Mucosa of descending colon (tissue), 3 donors: ENCODE measurements at regions not wholly inside any gene's neighbourhood (a gene's known extent, or its start where the extent isn't known, plus 50 kb on each side); places are given as distances from the start of the nearest gene placed in this dataset.

Experiments
- ATAC-seq: fragments of 200-7000 bp; cut with Tn5 transposase; one replicate; pipeline ENCODE4 v1.9.1; 2020; ENCODE audit warnings: mild to moderate bottlenecking, moderate library complexity
- DNase-seq, 3 donors: peaks; one replicate each; pipeline ENCODE4 v3.0.0-alpha.2; 2020
- H3K36me3 ChIP-seq: fragments of 200-600 bp; one replicate; pipeline ENCODE4 v1.8.0; 2021; ENCODE audit warnings: low read depth, mild to moderate bottlenecking
- H3K4me1 ChIP-seq: fragments of 200-600 bp; one replicate; pipeline ENCODE4 v1.8.0; 2021; ENCODE audit warnings: low read depth, mild to moderate bottlenecking
- H3K4me3 ChIP-seq: fragments of 200-600 bp; one replicate; pipeline ENCODE4 v1.8.0; 2021; ENCODE audit warnings: mild to moderate bottlenecking
- H3K9me3 ChIP-seq: fragments of 200-600 bp; one replicate; pipeline ENCODE4 v1.8.0; 2021; ENCODE audit warnings: mild to moderate bottlenecking
- CTCF ChIP-seq: fragments of 200-600 bp; IDR thresholded peaks from one replicate; pipeline ENCODE4 v1.8.0; 2022; ENCODE audit warnings: antibody characterized with exemption, mild to moderate bottlenecking
- intact Hi-C, 2 donors: fragments of 100-400 bp; cut with DNase I in 1 of 2; cut with micrococcal nuclease in 1 of 2; formaldehyde crosslinking; loops; one replicate each; pipeline versions ENCODE4 v1.11.0 to v1.11.1; 2022; cut with DNase I, micrococcal nuclease
- donor health status: DM: no; HTN: no; CAD: no; lungs with moderate emphysema.
- donor health status: DM: no; HTN: no; CAD: no.
- donor health status: DM: no; HTN: yes; CAD: no.

DNA sequence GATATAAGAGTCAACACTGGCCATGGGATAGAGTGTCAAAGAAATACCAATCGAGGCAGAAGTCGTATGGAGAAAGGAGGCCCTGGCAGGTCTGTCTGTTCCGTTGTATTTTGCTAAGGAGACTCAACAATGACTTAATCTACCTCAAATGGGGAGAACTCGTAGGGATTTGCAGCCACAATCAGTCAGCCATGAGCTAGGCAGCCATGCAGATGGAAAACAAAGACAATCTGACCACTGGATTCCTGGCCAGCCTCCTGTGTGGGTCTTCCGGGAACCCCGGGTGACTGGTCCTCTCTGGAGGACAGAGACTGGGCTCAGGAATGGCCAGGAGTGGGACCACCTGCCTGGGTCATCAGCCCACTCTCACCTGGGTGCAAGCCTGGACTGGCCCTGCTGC, 167.8 kb downstream of the ETS2 start:
- Histone ChIP-seq H3K4me1 (no peaks in the 10 kb centered on the region), H3K4me3 (no peak overlapping the region), H3K36me3 (no peaks in the 10 kb centered on the region), H3K9me3 (no peaks in the 10 kb centered on the region)
- intact Hi-C loops: no loop called here
- TF ChIP-seq CTCF: no peak
- ATAC-seq (no peak), DNase-seq (no peak)

DNA sequence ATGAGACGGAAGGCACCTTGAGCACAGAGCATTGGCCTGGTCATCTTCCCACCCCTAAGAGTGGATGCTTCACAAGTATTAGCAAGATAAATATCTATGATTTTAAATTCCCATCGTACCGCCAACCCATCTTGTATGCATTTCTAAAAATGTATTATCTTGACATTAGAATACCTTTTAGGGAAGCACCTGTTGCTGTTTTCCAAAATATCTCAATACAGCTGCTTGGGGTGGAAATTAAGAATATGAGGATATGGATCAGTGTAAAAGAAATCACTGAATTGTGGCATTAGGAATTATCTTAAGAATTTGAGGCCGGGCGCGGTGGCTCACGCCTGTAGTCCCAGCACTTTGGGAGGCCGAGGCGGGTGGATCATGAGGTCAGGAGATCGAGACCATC, 166.3 kb downstream of the ETS2 start:
- no peak for ATAC-seq
- Histone ChIP-seq H3K4me3 (no peak overlapping the region), H3K4me1 (no peaks in the 10 kb centered on the region), H3K9me3 (no peaks in the 10 kb centered on the region), H3K36me3 (no peaks in the 10 kb centered on the region)
- no peak for TF ChIP-seq CTCF
- DNase-seq: no peak
- intact Hi-C loops: no loop called here

DNA sequence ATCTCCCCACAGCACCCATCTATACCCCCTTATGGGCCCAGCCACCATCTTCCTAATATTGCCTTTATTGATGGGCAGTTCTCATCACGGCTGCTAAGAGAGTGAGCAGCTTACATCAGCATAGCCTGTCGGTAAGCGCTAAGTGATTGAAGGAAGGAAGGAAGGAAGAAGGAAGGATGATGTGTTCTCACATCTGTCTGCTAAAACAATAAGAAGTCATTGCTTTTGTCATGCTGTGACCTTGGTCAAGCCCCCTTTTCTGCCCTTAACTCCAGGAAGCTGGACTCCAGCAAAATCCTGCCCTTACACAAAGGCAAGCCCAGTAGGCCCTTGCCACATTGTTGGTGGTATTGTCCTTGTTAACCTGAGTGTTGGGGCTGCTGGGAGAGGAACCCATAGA, 165.0 kb downstream of the ETS2 start:
- Histone ChIP-seq H3K36me3 (no peaks in the 10 kb centered on the region), H3K4me3 (no peak overlapping the region), H3K9me3 (no peaks in the 10 kb centered on the region), H3K4me1 (no peaks in the 10 kb centered on the region)
- no peak for ATAC-seq
- DNase-seq: no peak
- TF ChIP-seq CTCF: no peak
- intact Hi-C loops: no loop called here

- TF ChIP-seq CTCF: no peak
- no peaks in the 10 kb centered on the region for H3K4me1 ChIP-seq
- H3K9me3 ChIP-seq: no peaks in the 10 kb centered on the region
- no peak overlapping the region for H3K4me3 ChIP-seq
- DNase-seq: no peak
- no peak for ATAC-seq
- H3K36me3 ChIP-seq: no peaks in the 10 kb centered on the region
- intact Hi-C loops: no loop called here
Observed at GRCh38 chr21:38968887-38969543, 163.3 kb downstream of the ETS2 start.

DNA sequence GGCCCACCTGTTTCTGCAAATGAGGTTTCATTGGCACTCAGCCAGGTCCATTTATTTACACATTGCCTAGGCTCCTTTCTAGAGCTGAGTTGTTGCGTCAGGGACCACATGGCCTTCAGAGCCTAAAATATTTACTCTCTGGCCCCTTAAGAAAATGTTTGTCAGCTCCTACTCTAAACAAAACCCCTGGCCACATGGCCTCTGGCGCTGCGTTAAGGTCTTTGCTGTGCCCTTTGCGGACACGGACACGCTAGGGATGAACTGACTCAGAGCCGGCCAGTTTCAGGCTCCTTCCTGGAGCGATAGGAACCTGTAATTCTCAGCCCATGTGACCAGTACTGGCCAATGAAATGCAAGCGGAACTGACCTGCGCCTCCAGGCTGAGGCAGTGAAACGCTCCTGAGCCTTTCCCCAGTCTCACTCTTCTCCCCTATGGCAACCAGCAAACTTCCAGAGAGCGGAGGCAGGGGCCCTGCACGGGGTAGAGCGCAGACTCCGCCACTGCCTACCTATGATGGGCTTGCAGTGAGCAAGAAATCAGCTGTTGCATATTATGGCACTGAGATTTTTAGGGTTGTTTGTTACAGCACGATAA, 160.3 kb downstream of the ETS2 start:
- Histone ChIP-seq H3K4me3 (no peak overlapping the region), H3K9me3 (no peaks in the 10 kb centered on the region), H3K4me1 (no peaks in the 10 kb centered on the region), H3K36me3 (no peaks in the 10 kb centered on the region)
- no peak for TF ChIP-seq CTCF
- intact Hi-C loops: no loop called here
- DNase-seq: peak; percentile 80 to 92 (median 83)
- peak; percentile 99 for ATAC-seq
